ENCODE measurements at regions not wholly inside any gene's neighbourhood (a gene's known extent, or its start where the extent isn't known, plus 50 kb on each side); places are given as distances from the start of the nearest gene placed in this dataset.

DNA sequence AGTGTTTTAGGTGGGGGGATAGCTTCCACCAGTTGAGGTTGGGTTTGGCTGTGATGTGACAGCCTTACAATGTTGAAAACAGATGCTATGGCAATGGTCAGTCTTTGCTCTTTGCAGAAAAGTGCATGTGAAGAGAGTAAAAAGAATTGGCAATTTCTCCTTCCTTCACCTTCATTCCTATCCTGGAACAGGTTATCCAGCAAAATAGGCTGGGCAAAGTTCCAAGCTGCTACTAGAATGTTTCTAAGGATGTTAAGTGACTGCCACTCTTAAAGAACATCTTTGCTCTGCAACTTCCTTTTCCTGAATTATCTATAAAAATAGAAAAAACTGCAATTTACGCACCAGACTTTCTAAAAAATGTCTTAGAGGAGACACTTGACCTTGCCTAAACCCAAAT, 50.1 kb upstream of the MYCBP2 start:
- CTCF ChIA-PET: no interaction called here
- Histone ChIP-seq H3K27me3 (replicated peaks in 2 of 5; ENCODE audit: control insufficient read depth in 4 of 5, insufficient read depth in 5 of 5, low read length in 4 of 5) (no peaks in the 10 kb centered on the region), H3K27ac (ENCODE audit: insufficient read depth in 1 of 2, low read depth in 1 of 2, low read length in 2 of 2, poor library complexity in 1 of 2, severe bottlenecking in 2 of 2) (no peak overlapping the region), H3K4me3 (ENCODE audit: control insufficient read depth in 1 of 7, extremely low read depth in 1 of 7, insufficient read depth in 4 of 7, low read depth in 2 of 7, low read length in 6 of 7) (peak overlapping the region in 1 of 7 experiments; percentile 13), H3K4me1 (ENCODE audit: control extremely low read depth in 1 of 4, control insufficient read depth in 4 of 4, insufficient read depth in 4 of 4, low read length in 3 of 4) (peaks cover 4 to 16% (median 6%) of the 10 kb centered on the region in 4 experiments), H3K36me3 (ENCODE audit: control insufficient read depth in 4 of 4, insufficient read depth in 4 of 4, low read length in 3 of 4) (no peaks in the 10 kb centered on the region), H3K9me3 (ENCODE audit: control extremely low read depth in 1 of 5, control insufficient read depth in 4 of 5, insufficient read depth in 2 of 5, low read depth in 1 of 5, low read length in 4 of 5) (no peaks in the 10 kb centered on the region)
- POLR2A ChIA-PET: interaction anchor here (0.6 kb wide), 1 partner anchor 1877 kb away, joined by 3 read pairs; no protein-coding TSS in a partner anchor
- peak in 2 of 3 donors; percentile 17 to 23 for DNase-seq
- 27% methylated on average over 1 of the region's 1 CpG for WGBS (ENCODE audit: insufficient coverage)

Measured in common myeloid progenitor, CD34-positive (primary cell).